GM23338 (cell line): ENCODE measurements at regions not wholly inside any gene's neighbourhood (a gene's known extent, or its start where the extent isn't known, plus 50 kb on each side); places are given as distances from the start of the nearest gene placed in this dataset.

Source experiments
- CREB1 ChIP-seq: fragments of 250-450 bp; sonication (Bioruptor Pico); IDR thresholded peaks from 2 replicates; pipeline ENCODE4 v1.5.0; 2020; ENCODE audit warnings: low read depth, mild to moderate bottlenecking, moderate library complexity
- CTCF ChIP-seq, 2 experiments: fragments of 200-600 bp in 1 of 2; sonication (generic) in 1 of 2; conservative IDR thresholded peaks; 2 replicates each; pipeline versions ENCODE4 v1.5.1 to v1.6.1; 2016 to 2017; ENCODE audit warnings: antibody characterized with exemption in 2 of 2, low read depth in 2 of 2, mild to moderate bottlenecking in 2 of 2, moderate library complexity in 1 of 2
- EZH2 ChIP-seq: fragments of 200-600 bp; sonication (generic); IDR thresholded peaks from one replicate; pipeline ENCODE4 v1.8.0; 2017; ENCODE audit warnings: antibody characterized with exemption, mild to moderate bottlenecking, low read depth; ENCODE audit not compliant: unreplicated experiment
- EZH2phosphoT487 ChIP-seq: fragments of 200-600 bp; sonication (generic); IDR thresholded peaks from one replicate; pipeline ENCODE4 v1.8.1; 2018; ENCODE audit warnings: antibody characterized with exemption; ENCODE audit not compliant: unreplicated experiment
- NANOG ChIP-seq: IDR thresholded peaks from 2 replicates; pipeline ENCODE4 v1.6.1; 2016; ENCODE audit warnings: antibody characterized with exemption, borderline replicate concordance
- POLR2AphosphoS5 ChIP-seq: IDR thresholded peaks from 2 replicates; pipeline ENCODE4 v1.6.1; 2016; ENCODE audit warnings: antibody characterized with exemption, low read depth
- REST ChIP-seq: IDR thresholded peaks from one replicate; pipeline ENCODE4 v1.6.1; 2018; ENCODE audit warnings: antibody characterized with exemption; ENCODE audit not compliant: unreplicated experiment
- ZNF331 ChIP-seq: fragments of 250-450 bp; sonication (Bioruptor Pico); IDR thresholded peaks from 2 replicates; pipeline ENCODE4 v1.5.0; 2020; ENCODE audit warnings: low read depth, mild to moderate bottlenecking, moderate library complexity
- ZNF462 ChIP-seq: fragments of 250-450 bp; sonication (Bioruptor Pico); IDR thresholded peaks from 2 replicates; pipeline ENCODE4 v1.5.0; 2020; ENCODE audit warnings: mild to moderate bottlenecking, moderate library complexity

DNA sequence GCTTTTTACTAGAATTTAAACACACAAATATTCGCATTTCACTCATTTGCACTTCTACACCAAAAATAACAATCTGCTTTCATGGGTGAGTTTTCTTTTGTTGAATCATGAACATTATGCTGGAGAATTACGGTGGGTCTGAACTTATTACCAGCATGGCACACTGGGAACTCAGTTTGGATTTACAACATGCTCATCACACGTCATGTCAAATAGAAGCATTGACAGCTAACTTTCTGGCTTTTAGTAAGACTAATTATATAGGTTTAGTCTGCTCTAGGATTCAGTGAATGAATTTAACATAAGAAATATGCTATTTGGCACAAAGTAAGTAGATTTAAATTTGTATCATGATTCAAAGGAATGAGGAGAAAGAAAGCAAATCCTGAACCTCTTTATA lies 290.4 kb downstream of the TMEM167A start:
- no peak for TF ChIP-seq EZH2
- TF ChIP-seq CTCF (conservative IDR thresholded peaks at IDR 0.05; ENCODE audit: low read depth in 2 of 2), result no peak
- TF ChIP-seq EZH2phosphoT487, result no peak
- no peak for TF ChIP-seq ZNF331 (CRISPR knock-in tag)
- TF ChIP-seq POLR2AphosphoS5, result no peak
- no peak for TF ChIP-seq NANOG
- no peak for TF ChIP-seq ZNF462 (CRISPR knock-in tag)
- TF ChIP-seq REST, result no peak
- no peak for TF ChIP-seq CREB1 (CRISPR knock-in tag)
